ENCODE measurements at regions not wholly inside any gene's neighbourhood (a gene's known extent, or its start where the extent isn't known, plus 50 kb on each side); places are given as distances from the start of the nearest gene placed in this dataset.

- Histone ChIP-seq H3K36me3 (ENCODE audit: control insufficient read depth, low read depth, low read length) (no peaks in the 10 kb centered on the region), H3K27me3 (ENCODE audit: control insufficient read depth, insufficient read depth, low read length) (no peaks in the 10 kb centered on the region), H3K4me3 (ENCODE audit: low read length) (no peak overlapping the region), H3K9me3 (ENCODE audit: control insufficient read depth, low read depth, low read length) (no peaks in the 10 kb centered on the region), H3K4me1 (ENCODE audit: control insufficient read depth, low read depth, low read length) (no peaks in the 10 kb centered on the region), H3K9ac (ENCODE audit: low read length) (no peak overlapping the region), H3K27ac (ENCODE audit: low read length) (no peak overlapping the region)
Observed at GRCh38 chr1:57820356-57821095, 396.7 kb upstream of the DAB1 start.

- Histone ChIP-seq H3K27ac (ENCODE audit: low read length) (no peak overlapping the region), H3K4me3 (ENCODE audit: low read length) (no peak overlapping the region), H3K9ac (ENCODE audit: low read length) (no peak overlapping the region), H3K4me1 (ENCODE audit: control insufficient read depth, low read depth, low read length) (no peaks in the 10 kb centered on the region), H3K27me3 (ENCODE audit: control insufficient read depth, insufficient read depth, low read length) (no peaks in the 10 kb centered on the region), H3K36me3 (ENCODE audit: control insufficient read depth, low read depth, low read length) (no peaks in the 10 kb centered on the region), H3K9me3 (ENCODE audit: control insufficient read depth, low read depth, low read length) (no peaks in the 10 kb centered on the region)
Observed at GRCh38 chr1:57819893-57820292, 396.0 kb upstream of the DAB1 start.

GRCh38 chr1:57803586-57803985 lies 379.7 kb upstream of the DAB1 start:
- H3K27ac ChIP-seq (ENCODE audit: low read length), result no peak overlapping the region
- no peaks in the 10 kb centered on the region for H3K27me3 ChIP-seq (ENCODE audit: control insufficient read depth, insufficient read depth, low read length)
- no peak overlapping the region for H3K4me3 ChIP-seq (ENCODE audit: low read length)

GRCh38 chr1:57800376-57800775 lies 376.5 kb upstream of the DAB1 start:
- H3K27me3 ChIP-seq (ENCODE audit: control insufficient read depth, insufficient read depth, low read length), result no peaks in the 10 kb centered on the region
- no peak overlapping the region for H3K27ac ChIP-seq (ENCODE audit: low read length)
- H3K9ac ChIP-seq (ENCODE audit: low read length), result no peak overlapping the region
- peaks cover 9% of the 10 kb centered on the region for H3K4me1 ChIP-seq (ENCODE audit: control insufficient read depth, low read depth, low read length)
- H3K9me3 ChIP-seq (ENCODE audit: control insufficient read depth, low read depth, low read length), result no peaks in the 10 kb centered on the region
- no peaks in the 10 kb centered on the region for H3K36me3 ChIP-seq (ENCODE audit: control insufficient read depth, low read depth, low read length)
- H3K4me3 ChIP-seq (ENCODE audit: low read length), result no peak overlapping the region

More at GRCh38 chr1:57803586-57803985, 379.7 kb upstream of the DAB1 start:
- H3K4me1 ChIP-seq (ENCODE audit: control insufficient read depth, low read depth, low read length), result no peaks in the 10 kb centered on the region
- no peak overlapping the region for H3K9ac ChIP-seq (ENCODE audit: low read length)
- H3K36me3 ChIP-seq (ENCODE audit: control insufficient read depth, low read depth, low read length), result no peaks in the 10 kb centered on the region
- no peaks in the 10 kb centered on the region for H3K9me3 ChIP-seq (ENCODE audit: control insufficient read depth, low read depth, low read length)

- H3K27ac ChIP-seq (ENCODE audit: low read length), result no peak overlapping the region
- no peaks in the 10 kb centered on the region for H3K9me3 ChIP-seq (ENCODE audit: control insufficient read depth, low read depth, low read length)
- no peak overlapping the region for H3K4me3 ChIP-seq (ENCODE audit: low read length)
- H3K4me1 ChIP-seq (ENCODE audit: control insufficient read depth, low read depth, low read length), result peaks cover 9% of the 10 kb centered on the region
- H3K27me3 ChIP-seq (ENCODE audit: control insufficient read depth, insufficient read depth, low read length), result no peaks in the 10 kb centered on the region
- H3K36me3 ChIP-seq (ENCODE audit: control insufficient read depth, low read depth, low read length), result no peaks in the 10 kb centered on the region
- H3K9ac ChIP-seq (ENCODE audit: low read length), result no peak overlapping the region
Observed at GRCh38 chr1:57799490-57800115, 375.7 kb upstream of the DAB1 start.

- Histone ChIP-seq H3K27me3 (ENCODE audit: control insufficient read depth, insufficient read depth, low read length) (no peaks in the 10 kb centered on the region), H3K9ac (ENCODE audit: low read length) (no peak overlapping the region), H3K4me1 (ENCODE audit: control insufficient read depth, low read depth, low read length) (peaks cover 9% of the 10 kb centered on the region), H3K9me3 (ENCODE audit: control insufficient read depth, low read depth, low read length) (no peaks in the 10 kb centered on the region), H3K36me3 (ENCODE audit: control insufficient read depth, low read depth, low read length) (no peaks in the 10 kb centered on the region), H3K4me3 (ENCODE audit: low read length) (no peak overlapping the region), H3K27ac (ENCODE audit: low read length) (no peak overlapping the region)
Observed at GRCh38 chr1:57798543-57798942, 374.7 kb upstream of the DAB1 start.

- no peak overlapping the region for H3K9ac ChIP-seq (ENCODE audit: low read length)
- no peaks in the 10 kb centered on the region for H3K27me3 ChIP-seq (ENCODE audit: control insufficient read depth, insufficient read depth, low read length)
- no peaks in the 10 kb centered on the region for H3K9me3 ChIP-seq (ENCODE audit: control insufficient read depth, low read depth, low read length)
- no peak overlapping the region for H3K4me3 ChIP-seq (ENCODE audit: low read length)
- no peak overlapping the region for H3K27ac ChIP-seq (ENCODE audit: low read length)
- no peaks in the 10 kb centered on the region for H3K36me3 ChIP-seq (ENCODE audit: control insufficient read depth, low read depth, low read length)
- peaks cover 9% of the 10 kb centered on the region for H3K4me1 ChIP-seq (ENCODE audit: control insufficient read depth, low read depth, low read length)
Observed at GRCh38 chr1:57797084-57797483, 373.2 kb upstream of the DAB1 start.

- Histone ChIP-seq H3K36me3 (ENCODE audit: control insufficient read depth, low read depth, low read length) (no peaks in the 10 kb centered on the region), H3K4me3 (ENCODE audit: low read length) (no peak overlapping the region), H3K9ac (ENCODE audit: low read length) (no peak overlapping the region), H3K27me3 (ENCODE audit: control insufficient read depth, insufficient read depth, low read length) (no peaks in the 10 kb centered on the region), H3K27ac (ENCODE audit: low read length) (no peak overlapping the region), H3K9me3 (ENCODE audit: control insufficient read depth, low read depth, low read length) (no peaks in the 10 kb centered on the region), H3K4me1 (ENCODE audit: control insufficient read depth, low read depth, low read length) (peaks cover 11% of the 10 kb centered on the region)
Observed at GRCh38 chr1:57796616-57797015, 372.8 kb upstream of the DAB1 start.

- Histone ChIP-seq H3K9ac (ENCODE audit: low read length) (no peak overlapping the region), H3K27me3 (ENCODE audit: control insufficient read depth, insufficient read depth, low read length) (no peaks in the 10 kb centered on the region), H3K9me3 (ENCODE audit: control insufficient read depth, low read depth, low read length) (no peaks in the 10 kb centered on the region), H3K36me3 (ENCODE audit: control insufficient read depth, low read depth, low read length) (no peaks in the 10 kb centered on the region), H3K4me1 (ENCODE audit: control insufficient read depth, low read depth, low read length) (peaks cover 14% of the 10 kb centered on the region), H3K4me3 (ENCODE audit: low read length) (no peak overlapping the region), H3K27ac (ENCODE audit: low read length) (no peak overlapping the region)
Observed at GRCh38 chr1:57795886-57796285, 372.0 kb upstream of the DAB1 start.

GRCh38 chr1:57794078-57794477 lies 370.2 kb upstream of the DAB1 start:
- no peaks in the 10 kb centered on the region for H3K36me3 ChIP-seq (ENCODE audit: control insufficient read depth, low read depth, low read length)
- no peak overlapping the region for H3K9ac ChIP-seq (ENCODE audit: low read length)
- H3K4me3 ChIP-seq (ENCODE audit: low read length), result no peak overlapping the region
- no peaks in the 10 kb centered on the region for H3K27me3 ChIP-seq (ENCODE audit: control insufficient read depth, insufficient read depth, low read length)
- no peak overlapping the region for H3K27ac ChIP-seq (ENCODE audit: low read length)
- peaks cover 14% of the 10 kb centered on the region for H3K4me1 ChIP-seq (ENCODE audit: control insufficient read depth, low read depth, low read length)
- H3K9me3 ChIP-seq (ENCODE audit: control insufficient read depth, low read depth, low read length), result no peaks in the 10 kb centered on the region

- no peaks in the 10 kb centered on the region for H3K36me3 ChIP-seq (ENCODE audit: control insufficient read depth, low read depth, low read length)
- H3K9me3 ChIP-seq (ENCODE audit: control insufficient read depth, low read depth, low read length), result no peaks in the 10 kb centered on the region
- H3K4me1 ChIP-seq (ENCODE audit: control insufficient read depth, low read depth, low read length), result peaks cover 5% of the 10 kb centered on the region
- no peak overlapping the region for H3K4me3 ChIP-seq (ENCODE audit: low read length)
- no peaks in the 10 kb centered on the region for H3K27me3 ChIP-seq (ENCODE audit: control insufficient read depth, insufficient read depth, low read length)
- no peak overlapping the region for H3K27ac ChIP-seq (ENCODE audit: low read length)
- no peak overlapping the region for H3K9ac ChIP-seq (ENCODE audit: low read length)
Observed at GRCh38 chr1:57791497-57791896, 367.6 kb upstream of the DAB1 start.

- H3K4me1 ChIP-seq (ENCODE audit: control insufficient read depth, low read depth, low read length), result peaks cover 5% of the 10 kb centered on the region
- H3K27me3 ChIP-seq (ENCODE audit: control insufficient read depth, insufficient read depth, low read length), result no peaks in the 10 kb centered on the region
- no peaks in the 10 kb centered on the region for H3K36me3 ChIP-seq (ENCODE audit: control insufficient read depth, low read depth, low read length)
- H3K9me3 ChIP-seq (ENCODE audit: control insufficient read depth, low read depth, low read length), result no peaks in the 10 kb centered on the region
- no peak overlapping the region for H3K9ac ChIP-seq (ENCODE audit: low read length)
- no peak overlapping the region for H3K27ac ChIP-seq (ENCODE audit: low read length)
- no peak overlapping the region for H3K4me3 ChIP-seq (ENCODE audit: low read length)
Observed at GRCh38 chr1:57789936-57790335, 366.1 kb upstream of the DAB1 start.
